Keratinocyte (primary cell): ENCODE measurements at regions not wholly inside any gene's neighbourhood (a gene's known extent, or its start where the extent isn't known, plus 50 kb on each side); places are given as distances from the start of the nearest gene placed in this dataset.

Experiments
- DNase-seq: peaks from one replicate; pipeline ENCODE4 v3.0.0-alpha.2; 2011; ENCODE audit warnings: low read depth, missing footprints, low spot score
- FAIRE-seq: peaks from 2 replicates; lab custom pipeline; 2011; peaks lifted over from hg19 to GRCh38; lab: Jason Lieb, UNC
- H2AFZ ChIP-seq: 2 replicates; pipeline ENCODE4 v1.6.0; 2012; ENCODE audit warnings: low read length, control low read depth, inconsistent platforms; ENCODE audit not compliant: control insufficient read depth
- H3K27ac ChIP-seq: 2 replicates; pipeline ENCODE4 v1.5.1; 2011; ENCODE audit warnings: low read length; ENCODE audit not compliant: control insufficient read depth, insufficient read depth
- H3K27me3 ChIP-seq: 3 replicates; pipeline ENCODE4 v1.6.0; 2011; ENCODE audit warnings: low read length; ENCODE audit not compliant: control insufficient read depth, insufficient read depth; ENCODE audit errors: extremely low read depth
- H3K36me3 ChIP-seq, 2 experiments: 2 replicates in 1 of 2; 3 replicates in 1 of 2; pipeline ENCODE4 v1.5.1; 2011; ENCODE audit warnings: low read length in 2 of 2, mild to moderate bottlenecking in 1 of 2; ENCODE audit not compliant: control insufficient read depth in 2 of 2, insufficient read depth in 2 of 2; ENCODE audit errors: extremely low read depth in 1 of 2
- H3K4me1 ChIP-seq: 3 replicates; pipeline ENCODE4 v1.5.1; 2011; ENCODE audit warnings: low read length; ENCODE audit not compliant: control insufficient read depth, insufficient read depth; ENCODE audit errors: extremely low read depth
- H3K4me2 ChIP-seq: 3 replicates; pipeline ENCODE4 v1.6.0; 2011; ENCODE audit warnings: low read depth, low read length; ENCODE audit not compliant: control insufficient read depth, insufficient read depth; ENCODE audit errors: extremely low read depth
- H3K4me3 ChIP-seq, 3 experiments: fragments of 200-600 bp in 1 of 3; sonication (generic) in 1 of 3; 2 replicates in 2 of 3; 3 replicates in 1 of 3; pipeline ENCODE4 v1.5.1; 2011 to 2016; ENCODE audit warnings: low read length in 3 of 3, mild to moderate bottlenecking in 3 of 3, control low read depth in 2 of 3, inconsistent platforms in 1 of 3, low read depth in 1 of 3, mixed read lengths in 1 of 3, mixed run types in 1 of 3, moderate library complexity in 1 of 3; ENCODE audit not compliant: control insufficient read depth in 2 of 3, insufficient read depth in 2 of 3; ENCODE audit errors: extremely low read depth in 1 of 3
- H3K79me2 ChIP-seq: 2 replicates; pipeline ENCODE4 v1.6.0; 2012; ENCODE audit warnings: low read length; ENCODE audit not compliant: control insufficient read depth, insufficient read depth
- H3K9ac ChIP-seq: 3 replicates; pipeline ENCODE4 v1.6.0; 2011; ENCODE audit warnings: low read length; ENCODE audit not compliant: control insufficient read depth, insufficient read depth; ENCODE audit errors: extremely low read depth
- H3K9me1 ChIP-seq: 3 replicates; pipeline ENCODE4 v1.6.0; 2011; ENCODE audit warnings: low read length; ENCODE audit not compliant: control insufficient read depth, insufficient read depth; ENCODE audit errors: extremely low read depth
- H3K9me3 ChIP-seq: 2 replicates; pipeline ENCODE4 v1.5.1; 2012; ENCODE audit warnings: low read depth, low read length; ENCODE audit not compliant: control insufficient read depth
- H4K20me1 ChIP-seq: 3 replicates; pipeline ENCODE4 v1.6.0; 2011; ENCODE audit warnings: low read length; ENCODE audit not compliant: control insufficient read depth, insufficient read depth; ENCODE audit errors: extremely low read depth
- CTCF ChIP-seq, 3 experiments: IDR thresholded peaks in 1 of 3; conservative IDR thresholded peaks in 1 of 3; optimal IDR thresholded peaks in 1 of 3; 2 replicates in 2 of 3; 3 replicates in 1 of 3; pipeline versions ENCODE3 to v1.5.1; 2011; ENCODE audit warnings: low read length in 3 of 3, mild to moderate bottlenecking in 3 of 3, moderate library complexity in 2 of 3, control low read depth in 1 of 3, inconsistent platforms in 1 of 3; ENCODE audit not compliant: insufficient read depth in 2 of 3; ENCODE audit errors: extremely low read depth in 1 of 3
- EZH2 ChIP-seq: IDR thresholded peaks from one replicate; pipeline ENCODE4 v1.6.1; 2012; ENCODE audit warnings: inconsistent platforms, mild to moderate bottlenecking, low read length, moderate library complexity
- dilution Hi-C: fragments of 300-500 bp; cut with MboI; formaldehyde crosslinking; loops from one replicate; pipeline ENCODE4 v1.7.0; 2020; ENCODE audit warnings: low sequenced_read_pairs; ENCODE audit not compliant: extremely low pct_ligation_motif_present

DNA sequence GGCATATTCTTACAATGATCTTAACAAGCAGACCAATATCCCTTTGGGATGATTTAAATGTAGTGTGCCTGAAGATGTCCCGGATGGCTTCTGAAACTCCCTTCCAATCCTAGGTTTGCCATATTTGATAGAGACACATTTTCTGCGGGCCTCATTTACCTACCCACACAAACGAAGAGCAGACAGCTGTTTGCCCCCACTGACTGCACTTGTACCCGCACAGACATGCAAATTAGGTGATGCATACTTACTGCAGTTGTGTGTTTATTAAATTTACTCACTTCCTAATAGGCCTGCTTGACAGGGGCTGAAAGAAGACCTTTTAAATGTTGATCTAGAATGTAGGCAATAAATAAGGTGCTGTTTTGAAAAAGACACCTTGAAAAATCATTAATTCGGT lies 257.9 kb upstream of the RRP15 start:
- H3K36me3 ChIP-seq, result no peaks in the 10 kb centered on the region
- no peak for FAIRE-seq
- dilution Hi-C loops, result no loop called here
- H3K9me1 ChIP-seq, result no peaks in the 10 kb centered on the region
- no peaks in the 10 kb centered on the region for H3K4me1 ChIP-seq
- no peak for TF ChIP-seq CTCF (optimal IDR thresholded peaks at IDR 0.05 in 1 of 3, IDR thresholded peaks at IDR 0.05 in 1 of 3, conservative IDR thresholded peaks at IDR 0.05 in 1 of 3; ENCODE audit: extremely low read depth in 1 of 3, insufficient read depth in 2 of 3, low read length in 3 of 3)
- TF ChIP-seq EZH2, result no peak
- peaks cover 3% of the 10 kb centered on the region for H3K27me3 ChIP-seq
- no peak overlapping the region for H3K27ac ChIP-seq
- H2AFZ ChIP-seq, result no peak overlapping the region
- H3K9me3 ChIP-seq, result no peaks in the 10 kb centered on the region
- H3K79me2 ChIP-seq, result no peaks in the 10 kb centered on the region
- H3K4me2 ChIP-seq, result no peak overlapping the region
- H4K20me1 ChIP-seq, result no peaks in the 10 kb centered on the region
- H3K9ac ChIP-seq, result no peak overlapping the region
- H3K4me3 ChIP-seq, result no peak overlapping the region
- DNase-seq, result no peak

GRCh38 chr1:218030846-218031245 lies 254.2 kb upstream of the RRP15 start:
- Histone ChIP-seq H3K79me2 (no peaks in the 10 kb centered on the region), H2AFZ (no peak overlapping the region), H3K4me2 (no peak overlapping the region), H3K4me3 (no peak overlapping the region), H3K4me1 (no peaks in the 10 kb centered on the region), H3K27me3 (peaks cover 3% of the 10 kb centered on the region), H4K20me1 (no peaks in the 10 kb centered on the region), H3K9ac (no peak overlapping the region), H3K9me1 (no peaks in the 10 kb centered on the region), H3K9me3 (no peaks in the 10 kb centered on the region), H3K36me3 (no peaks in the 10 kb centered on the region), H3K27ac (no peak overlapping the region)
- FAIRE-seq (no peak), DNase-seq (no peak)
- no peak for TF ChIP-seq EZH2
- TF ChIP-seq CTCF (optimal IDR thresholded peaks at IDR 0.05 in 1 of 3, IDR thresholded peaks at IDR 0.05 in 1 of 3, conservative IDR thresholded peaks at IDR 0.05 in 1 of 3; ENCODE audit: extremely low read depth in 1 of 3, insufficient read depth in 2 of 3, low read length in 3 of 3), result no peak
- dilution Hi-C loops, result no loop called here
